ENCODE measurements at regions not wholly inside any gene's neighbourhood (a gene's known extent, or its start where the extent isn't known, plus 50 kb on each side); places are given as distances from the start of the nearest gene placed in this dataset.

GRCh38 chr11:88036701-88037100, 138.5 kb downstream of the RAB38 start:
- TF ChIP-seq POLR2A (IDR thresholded peaks at IDR 0.05) (no peak), CTCF (IDR thresholded peaks at IDR 0.05) (no peak), EP300 (IDR thresholded peaks at IDR 0.05) (no peak)

All from ovary (tissue), 3 donors.